ENCODE measurements at regions not wholly inside any gene's neighbourhood (a gene's known extent, or its start where the extent isn't known, plus 50 kb on each side); places are given as distances from the start of the nearest gene placed in this dataset.

DNA sequence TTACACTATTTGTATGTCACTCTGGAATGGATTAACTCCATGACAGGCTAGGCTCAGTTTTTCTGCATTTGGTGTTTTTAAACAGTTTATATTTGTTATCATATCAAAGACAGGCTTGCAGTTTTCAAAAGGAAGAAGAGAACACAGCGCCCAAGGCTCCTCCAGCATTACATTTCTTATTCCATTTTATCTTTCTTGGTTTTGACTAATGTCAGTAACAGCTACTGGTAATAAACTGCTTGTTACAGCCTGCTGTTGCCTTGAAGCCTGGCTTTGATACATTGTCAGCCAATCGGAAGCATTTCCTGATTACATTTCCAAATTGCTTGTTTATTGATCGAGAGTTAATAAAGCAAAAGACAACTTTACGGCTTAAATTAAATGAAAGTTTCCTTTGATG is 166.0 kb upstream of the MDFIC start:
- no peak for DNase-seq (ENCODE audit: low read depth, low spot score)

DNA sequence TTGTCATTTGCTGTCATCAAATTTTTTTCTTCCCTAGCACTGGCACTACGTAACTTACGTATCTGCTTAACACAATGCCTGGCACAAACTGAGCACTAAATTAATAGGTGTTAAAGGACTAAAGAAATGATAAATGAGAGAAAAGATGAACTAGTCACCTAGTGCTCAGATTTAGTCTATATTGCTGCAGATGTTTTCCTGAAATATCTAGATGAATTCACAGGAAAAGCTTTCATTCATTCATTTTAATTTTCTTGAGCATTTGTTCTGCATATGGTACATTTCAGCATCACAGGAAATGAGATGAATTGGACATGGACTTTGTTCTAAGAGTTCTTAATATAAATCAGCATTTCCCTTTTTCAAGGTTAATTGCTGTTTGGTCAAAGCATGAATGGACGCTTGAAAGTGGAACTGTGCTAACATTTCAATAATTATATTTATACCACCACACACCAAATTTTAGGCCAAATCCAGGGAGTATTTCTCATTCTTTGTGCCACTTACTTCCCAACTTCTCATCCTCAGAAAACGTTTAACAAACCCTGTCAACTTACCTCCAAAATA is 163.2 kb upstream of the MDFIC start:
- no peak for DNase-seq (ENCODE audit: low read depth, low spot score)

DNA sequence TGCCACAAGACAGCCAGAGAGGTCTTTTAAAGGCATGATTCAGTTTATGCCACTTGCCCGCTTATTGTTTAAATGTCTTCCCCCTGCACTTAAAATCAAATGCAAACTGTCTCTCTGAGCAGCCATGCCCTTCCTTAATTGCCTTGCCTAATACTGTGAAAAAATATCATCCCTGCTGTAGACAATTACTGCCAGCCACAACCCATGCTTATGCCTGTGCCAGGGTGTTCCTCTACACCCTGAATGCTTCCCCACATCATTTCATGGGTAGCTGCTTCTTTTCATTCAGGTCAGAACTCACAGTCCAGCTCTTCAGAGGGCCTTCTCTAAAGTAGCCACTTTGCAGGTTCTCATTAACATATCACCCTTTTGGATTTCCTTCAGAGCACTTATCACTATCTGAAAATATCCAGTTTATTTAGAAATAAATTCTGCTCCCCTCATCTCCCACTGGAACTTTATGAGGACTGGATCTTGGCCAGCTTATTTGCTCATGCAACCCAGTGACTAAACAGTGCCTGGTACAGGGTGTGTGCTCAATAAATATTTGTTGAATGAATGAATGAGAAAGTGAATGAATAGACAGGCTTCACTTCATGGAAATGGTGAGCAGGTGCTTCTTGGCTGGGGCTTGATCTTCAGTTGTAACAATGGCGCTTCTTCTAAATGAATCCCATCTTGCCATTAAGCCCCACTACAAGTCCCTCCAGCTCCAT is 162.4 kb upstream of the MDFIC start:
- DNase-seq (ENCODE audit: low read depth, low spot score): no peak

DNA sequence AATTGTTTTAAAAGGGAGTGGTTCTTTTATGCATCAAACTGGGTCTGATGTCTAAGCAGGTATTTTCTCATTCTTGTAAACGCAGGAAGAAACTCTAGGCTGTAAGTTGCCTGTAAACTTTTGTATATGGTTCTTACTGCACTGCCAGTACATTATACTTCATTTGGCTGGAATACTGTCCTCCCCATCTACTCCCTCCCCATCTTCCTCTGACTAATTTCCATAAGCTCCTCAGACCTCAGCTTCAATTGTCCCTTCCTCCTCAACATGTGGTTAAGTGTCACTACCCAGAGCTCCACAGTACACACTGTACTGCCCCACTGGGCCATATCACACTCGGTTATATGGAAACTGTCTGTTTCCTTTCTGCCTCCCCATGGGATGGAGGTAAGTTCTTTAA is 161.4 kb upstream of the MDFIC start:
- no peak for DNase-seq (ENCODE audit: low read depth, low spot score)

DNA sequence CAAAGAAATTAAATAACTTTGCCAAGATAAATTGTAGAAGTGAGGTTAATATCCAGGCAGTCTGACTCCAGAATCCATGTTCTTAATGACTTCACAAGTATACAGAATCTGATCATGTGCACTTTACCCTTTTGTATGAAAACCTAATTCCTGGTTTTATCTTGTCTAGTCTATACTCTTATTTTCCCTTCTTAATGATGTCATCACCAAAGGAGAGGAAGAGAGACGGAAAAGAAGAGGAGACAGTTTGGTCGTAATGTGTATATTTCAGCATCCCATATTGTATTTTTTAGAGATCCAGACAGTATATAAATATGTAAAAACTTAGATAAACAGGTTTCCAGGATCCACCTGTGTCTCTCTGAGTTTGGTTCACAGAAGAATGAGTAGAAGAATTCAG is 159.9 kb upstream of the MDFIC start:
- DNase-seq (ENCODE audit: low read depth, low spot score): no peak

DNA sequence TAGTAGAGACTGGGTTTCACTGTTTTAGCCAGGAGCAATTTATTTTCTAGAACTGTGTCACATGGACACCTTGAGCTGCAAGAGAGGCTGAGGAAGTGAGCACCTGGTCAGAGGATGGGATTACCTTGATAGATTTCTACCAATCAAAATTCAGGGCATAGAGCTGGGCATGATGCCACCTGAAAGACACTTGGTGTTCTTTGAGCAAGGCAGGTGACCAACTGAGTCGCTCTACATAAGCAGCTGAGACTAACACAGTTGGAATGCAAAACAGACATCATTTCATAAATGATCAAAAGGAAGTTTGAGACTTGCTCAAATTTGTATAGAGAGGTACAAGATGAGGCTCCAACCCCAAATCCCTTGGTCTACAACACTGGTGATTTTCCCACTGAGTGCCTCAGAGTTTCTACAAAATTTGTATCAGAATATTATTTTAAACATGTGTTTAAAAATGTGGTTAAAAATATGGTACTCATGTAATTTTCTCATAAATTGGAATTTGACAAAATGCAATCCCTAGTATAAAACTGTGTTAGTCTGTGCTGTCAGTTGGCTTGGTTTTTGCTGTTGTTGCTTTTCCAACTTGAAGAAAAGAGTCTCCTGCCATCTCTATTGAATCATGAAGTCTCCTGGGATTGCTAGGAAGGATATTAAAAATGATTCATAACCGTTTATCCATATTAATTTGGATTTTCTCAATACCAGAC is 156.4 kb upstream of the MDFIC start:
- no peak for DNase-seq (ENCODE audit: low read depth, low spot score)

DNA sequence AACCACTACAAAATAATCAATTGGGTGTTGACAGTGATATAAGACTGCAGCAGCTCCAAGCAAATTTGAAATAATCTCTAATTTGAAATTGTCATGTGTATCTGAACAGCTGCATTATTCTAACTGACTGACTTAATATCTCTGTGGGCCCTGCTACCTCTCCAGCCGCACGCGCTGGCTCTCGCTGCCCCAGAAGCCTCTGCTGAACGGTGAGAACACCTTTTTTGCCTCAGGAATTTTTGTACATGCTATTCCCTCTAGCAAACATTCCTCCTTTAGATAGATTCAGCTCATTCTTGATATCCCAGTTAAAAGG is 155.9 kb upstream of the MDFIC start:
- DNase-seq (ENCODE audit: low read depth, low spot score): no peak

DNA sequence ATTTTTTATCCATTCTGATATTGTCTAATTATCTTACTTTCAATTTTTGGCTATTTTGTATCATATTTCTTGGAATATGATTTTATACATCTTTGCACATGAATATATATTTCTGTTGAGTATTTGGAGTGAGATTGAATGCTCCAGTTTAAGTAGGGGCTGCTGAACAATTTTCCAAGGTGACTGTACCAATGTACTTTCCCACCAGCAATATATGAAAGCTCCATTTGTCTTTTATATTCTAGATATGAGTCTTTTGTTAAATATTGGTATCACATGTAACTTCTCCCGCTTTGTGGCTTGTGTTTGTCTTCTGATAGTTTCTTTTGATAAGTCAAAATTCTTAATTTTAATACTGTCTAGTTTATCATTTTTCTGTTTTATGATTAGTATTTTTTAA is 144.6 kb upstream of the MDFIC start:
- no peak for DNase-seq (ENCODE audit: low read depth, low spot score)

DNA sequence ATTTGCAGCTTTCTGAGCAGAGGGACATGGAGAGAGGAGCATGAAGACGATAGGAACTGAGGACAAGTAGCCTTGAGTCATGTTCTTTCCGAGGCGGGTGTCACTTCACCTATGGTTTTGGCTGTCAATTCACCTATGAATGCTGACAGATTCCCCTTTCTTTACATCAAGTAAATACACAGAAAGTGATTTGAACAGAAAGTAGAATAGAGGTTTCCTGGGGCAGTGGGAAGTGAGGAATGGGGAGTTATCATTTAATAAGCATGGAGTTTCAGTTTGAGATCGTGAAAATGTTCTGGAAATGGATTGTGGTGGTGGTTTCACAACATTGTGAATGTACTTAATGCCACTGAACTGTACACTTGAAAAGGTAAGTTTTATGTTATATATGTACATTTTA is 138.4 kb upstream of the MDFIC start:
- no peak for DNase-seq (ENCODE audit: low read depth, low spot score)

DNA sequence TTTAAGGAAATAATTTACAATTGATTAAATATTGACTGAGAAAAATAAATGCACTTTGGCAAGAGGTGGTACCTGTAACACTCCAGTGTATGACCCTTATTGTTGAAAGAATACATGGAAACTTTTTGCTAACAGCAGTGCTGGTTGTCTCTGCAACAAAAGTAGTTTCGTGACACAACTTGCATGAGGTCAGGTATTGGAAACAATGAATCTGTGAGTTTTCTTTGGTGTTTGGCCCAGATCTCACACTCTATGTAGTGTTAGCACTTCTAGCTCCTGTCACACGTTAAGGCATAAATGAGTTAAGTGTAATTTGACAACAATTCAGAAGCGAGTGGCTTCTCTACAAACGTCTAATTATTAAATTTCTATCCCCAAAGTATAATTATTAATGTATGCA is 137.7 kb upstream of the MDFIC start:
- no peak for DNase-seq (ENCODE audit: low read depth, low spot score)

DNA sequence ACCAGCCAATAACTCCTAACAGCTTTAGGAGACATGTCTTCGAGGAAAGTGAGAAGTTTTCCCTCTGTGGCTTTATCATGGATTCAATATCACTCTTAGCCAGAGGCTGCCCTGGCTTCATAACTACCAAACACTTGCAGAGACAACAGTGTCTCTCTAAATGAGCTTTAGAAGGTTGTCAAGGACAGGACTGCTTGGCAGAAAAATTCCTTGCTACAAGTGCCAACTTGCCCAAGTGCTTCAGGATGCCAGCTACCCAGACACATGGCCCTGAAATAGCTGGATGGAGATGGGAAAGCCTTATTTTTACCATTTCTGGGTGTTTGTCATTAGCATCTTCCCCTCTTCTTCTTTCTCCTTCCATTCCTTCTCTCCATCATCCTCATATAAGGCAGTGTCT is 137.1 kb upstream of the MDFIC start:
- DNase-seq (ENCODE audit: low read depth, low spot score): no peak

DNA sequence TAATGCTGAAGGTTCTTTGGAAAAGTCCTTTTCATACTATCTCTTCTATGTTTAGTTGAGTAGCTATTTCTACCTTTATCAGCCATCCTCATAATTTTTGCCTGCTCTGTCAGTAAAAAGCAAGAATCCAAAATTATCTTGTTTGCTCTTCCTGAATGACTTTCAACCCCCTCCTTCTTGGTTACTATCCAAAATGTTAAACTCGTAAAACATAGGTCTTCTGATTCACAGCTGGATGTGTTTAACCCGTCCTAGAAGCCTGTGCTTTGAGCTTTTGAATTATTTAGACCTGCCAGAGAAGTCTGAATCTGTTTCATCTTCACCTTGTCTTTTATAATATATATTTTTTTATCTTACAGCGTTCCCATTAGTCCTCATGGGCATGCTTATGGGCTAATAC is 136.4 kb upstream of the MDFIC start:
- no peak for DNase-seq (ENCODE audit: low read depth, low spot score)

DNA sequence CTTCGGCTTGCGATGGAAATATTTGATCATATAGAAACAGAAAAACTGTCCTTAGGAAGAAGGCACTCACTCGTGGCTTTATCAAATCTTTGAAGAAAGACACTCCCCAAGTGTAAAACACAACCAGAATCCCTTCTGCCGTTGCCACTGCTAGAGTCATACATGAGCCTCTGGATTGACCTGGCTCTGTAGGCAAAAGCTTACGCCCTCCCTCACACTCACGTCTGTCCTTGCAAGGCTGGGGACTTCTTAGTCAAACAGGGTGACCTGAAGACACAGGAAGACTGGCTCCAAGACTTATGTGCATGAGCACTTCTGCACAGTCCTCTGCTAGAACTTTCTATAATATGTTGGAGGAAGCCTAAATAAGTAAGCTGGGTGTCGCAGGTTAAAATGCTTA is 135.4 kb upstream of the MDFIC start:
- DNase-seq (ENCODE audit: low read depth, low spot score): no peak

DNA sequence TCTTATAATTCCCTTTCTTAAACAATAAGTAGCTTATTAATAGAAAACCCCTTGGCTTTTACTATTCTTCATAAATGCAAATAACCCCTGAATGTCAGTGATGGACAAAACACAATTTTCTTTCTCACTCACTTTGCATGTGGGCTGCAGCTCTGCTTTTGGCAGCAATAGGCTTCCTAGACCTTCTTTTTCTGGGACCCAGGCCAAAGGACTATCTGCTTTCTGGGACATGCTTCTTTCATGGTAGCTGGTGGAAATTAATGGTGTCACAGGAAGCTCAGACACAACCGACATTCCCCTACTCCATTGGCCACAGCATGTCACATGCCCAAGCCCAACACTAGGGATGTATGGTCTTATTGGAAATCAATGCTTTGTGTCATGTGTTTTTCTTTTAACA is 134.3 kb upstream of the MDFIC start:
- no peak for DNase-seq (ENCODE audit: low read depth, low spot score)

DNA sequence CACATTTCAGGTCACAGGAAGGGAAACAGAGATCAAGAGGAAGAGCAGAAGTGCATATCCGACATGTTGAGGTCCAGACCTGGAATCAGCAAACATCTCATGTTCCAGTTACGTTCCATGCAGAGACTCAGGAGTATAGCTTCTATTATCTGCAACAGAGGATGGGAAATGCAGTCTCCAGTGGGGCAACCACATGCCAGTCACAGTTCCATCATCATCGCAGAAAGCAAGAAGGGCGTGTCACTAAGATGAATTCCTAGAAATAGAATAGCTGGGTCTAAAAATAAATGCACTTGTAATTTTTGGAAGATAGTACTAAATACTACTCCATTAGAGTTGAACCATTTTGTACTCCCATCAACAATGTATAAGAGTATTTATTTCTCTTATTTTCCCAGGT is 133.2 kb upstream of the MDFIC start:
- no peak for DNase-seq (ENCODE audit: low read depth, low spot score)

DNA sequence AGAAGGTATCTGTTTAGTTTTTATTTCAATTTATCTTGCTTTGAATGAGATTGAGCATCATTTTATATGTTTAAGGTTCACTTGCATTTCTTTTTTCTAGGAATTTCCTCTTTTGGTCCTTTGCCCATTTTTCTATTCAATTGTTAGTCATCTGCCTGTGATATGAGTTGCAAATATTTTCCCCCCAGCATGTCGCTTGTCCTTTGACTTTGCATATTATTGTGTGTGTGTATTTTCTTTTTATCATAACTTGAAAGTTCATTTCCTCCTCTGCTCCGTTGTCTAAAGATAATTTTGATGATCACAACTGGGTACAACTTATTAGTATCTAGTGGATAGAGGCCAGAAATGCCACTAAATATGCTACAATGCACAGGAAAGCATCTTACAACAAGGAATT is 132.7 kb upstream of the MDFIC start:
- DNase-seq (ENCODE audit: low read depth, low spot score): no peak

DNA sequence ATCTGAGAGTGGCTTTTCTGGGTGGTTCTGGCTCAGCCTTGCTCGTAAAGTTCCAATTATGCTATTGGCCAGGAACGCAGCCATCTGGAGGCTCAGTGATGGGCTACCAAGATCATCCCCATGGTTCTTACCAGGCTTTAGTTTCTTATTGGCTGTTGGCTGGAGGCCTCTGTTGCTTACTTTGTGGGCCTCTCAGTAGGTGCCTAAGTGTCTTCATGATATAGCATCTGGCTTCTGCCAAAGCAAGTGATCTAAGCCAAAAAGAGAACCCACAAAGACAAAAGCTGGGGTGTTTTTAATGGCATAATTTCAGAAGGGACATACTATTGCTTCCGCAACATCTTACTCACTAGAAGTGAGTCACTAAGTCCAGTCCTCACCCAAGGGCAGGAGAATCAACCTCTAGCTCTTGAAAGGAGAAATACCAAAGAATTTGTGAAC is 132.0 kb upstream of the MDFIC start:
- no peak for DNase-seq (ENCODE audit: low read depth, low spot score)

DNA sequence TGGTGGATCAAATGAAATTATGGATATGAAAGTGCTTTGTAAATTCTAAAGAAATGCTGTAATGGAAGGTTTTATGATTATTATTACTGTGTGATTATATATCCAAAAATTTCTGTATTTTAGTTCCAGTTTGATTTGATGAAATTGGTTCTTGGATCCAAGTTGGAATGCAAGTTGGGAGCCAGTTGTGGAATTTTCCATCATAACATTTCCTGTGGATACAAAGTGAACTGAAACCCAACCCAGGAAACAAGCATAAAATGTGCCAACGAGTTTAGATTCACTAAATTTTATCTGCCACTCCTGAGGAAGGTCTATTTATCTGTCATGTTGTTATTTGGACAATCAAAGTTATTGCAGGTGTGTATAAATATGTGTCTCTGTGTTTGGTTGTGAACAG is 131.4 kb upstream of the MDFIC start:
- no peak for DNase-seq (ENCODE audit: low read depth, low spot score)

DNA sequence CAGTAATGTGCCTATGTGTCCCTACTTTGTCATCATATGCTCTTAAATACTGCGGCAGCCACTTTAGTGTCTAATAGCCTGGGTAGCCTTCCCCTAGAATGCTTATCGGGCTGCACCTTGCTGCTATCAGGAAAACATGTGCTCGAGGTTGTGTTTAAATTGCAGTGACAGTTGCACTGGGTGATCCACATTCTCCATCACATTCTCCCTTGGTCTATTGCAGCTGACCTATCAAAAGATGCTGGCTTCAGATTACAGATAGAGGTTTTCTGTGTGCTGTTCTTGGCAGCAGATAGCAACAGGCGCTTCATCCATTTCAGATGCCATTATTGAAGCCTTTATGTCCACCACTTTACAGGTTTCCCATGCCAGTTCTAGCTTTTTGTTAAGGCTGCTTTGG is 130.1 kb upstream of the MDFIC start:
- DNase-seq (ENCODE audit: low read depth, low spot score): no peak

DNA sequence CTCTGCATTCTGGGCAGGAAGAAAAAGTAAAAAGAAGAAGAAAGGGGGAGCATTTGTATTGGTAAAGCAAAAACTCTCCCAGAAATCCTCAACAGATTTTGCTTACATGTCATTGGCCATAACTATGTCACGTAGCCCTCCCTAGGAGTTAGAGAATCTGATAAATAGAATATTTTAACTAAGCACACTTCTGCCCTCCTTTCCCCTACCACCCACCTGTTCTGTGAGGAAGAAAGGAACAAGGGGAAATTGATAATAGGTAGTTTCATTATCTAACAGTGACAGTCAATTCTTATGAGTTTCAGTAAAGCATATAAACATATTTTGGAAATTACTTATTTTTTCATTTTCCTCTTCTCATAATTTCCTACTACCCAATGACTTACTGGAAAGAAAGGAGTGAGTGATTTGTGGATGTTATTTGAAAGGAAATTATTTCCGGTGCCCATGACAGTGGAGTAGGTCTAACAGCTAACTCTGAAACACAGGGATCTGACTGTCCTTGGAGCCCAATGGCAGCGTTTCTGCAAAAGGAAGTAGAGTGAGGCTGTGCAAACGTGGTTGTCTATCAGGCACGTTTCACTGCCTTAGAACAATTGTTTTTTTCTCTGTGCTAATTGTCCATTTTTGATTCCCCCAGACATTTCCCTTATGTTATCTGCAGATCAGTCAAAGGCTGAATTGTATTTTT is 128.6 kb upstream of the MDFIC start:
- DNase-seq (ENCODE audit: low read depth, low spot score): no peak

DNA sequence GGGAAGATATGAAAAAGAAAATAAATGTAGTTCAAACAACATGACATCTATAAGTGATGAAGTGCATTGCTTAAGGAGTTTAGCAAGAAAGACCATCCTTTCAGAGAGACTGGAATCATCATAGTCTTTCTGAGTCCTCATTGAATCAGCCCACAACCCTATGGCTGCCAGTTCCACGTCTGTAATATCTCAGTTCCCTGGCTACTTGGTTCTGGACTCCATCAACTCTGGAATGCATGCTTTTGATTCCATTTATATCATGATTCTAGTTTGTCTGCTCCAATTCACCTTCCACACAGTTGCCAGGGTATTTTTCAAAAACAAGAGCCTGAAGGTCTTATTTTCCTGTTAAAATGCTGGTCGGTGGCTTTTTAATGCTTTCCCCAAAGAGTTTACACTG is 126.4 kb upstream of the MDFIC start:
- no peak for DNase-seq (ENCODE audit: low read depth, low spot score)

DNA sequence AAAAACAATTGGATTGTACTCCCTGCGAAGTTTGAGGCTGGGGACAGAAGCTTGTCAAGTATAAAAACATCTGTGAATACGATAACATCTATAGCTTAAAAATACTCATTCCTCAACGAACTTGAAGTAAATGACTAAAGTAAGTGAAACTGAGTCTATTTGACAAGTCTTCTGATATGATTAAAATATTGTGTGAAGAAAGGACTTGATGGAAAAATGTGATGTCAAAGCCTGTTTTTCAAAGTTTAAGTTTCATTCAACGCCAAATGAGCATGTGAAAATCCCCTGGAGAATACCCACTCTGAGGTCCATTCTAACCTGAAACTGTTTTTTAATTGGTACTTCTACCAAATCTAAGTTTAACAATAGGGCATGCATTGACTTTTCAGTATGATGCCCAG is 122.3 kb upstream of the MDFIC start:
- DNase-seq (ENCODE audit: low read depth, low spot score): no peak

DNA sequence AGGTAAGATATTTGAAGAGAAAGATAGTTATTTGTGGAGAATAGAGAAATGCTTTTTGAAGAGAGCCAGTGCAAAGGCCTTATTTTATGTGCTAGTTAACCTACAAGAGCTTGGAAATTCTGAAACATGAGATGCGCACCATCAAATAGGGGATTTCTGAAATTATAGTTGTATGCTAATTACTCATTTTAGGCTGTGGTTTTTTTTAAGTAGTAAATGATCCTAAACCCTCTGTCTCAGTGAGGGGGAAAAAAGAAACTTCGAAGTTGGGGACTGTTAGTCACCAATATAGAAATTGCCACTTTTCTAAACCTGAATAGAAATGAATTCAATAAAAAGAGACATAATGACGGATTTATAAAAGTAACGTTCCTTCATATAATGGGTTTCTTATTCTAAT is 119.3 kb upstream of the MDFIC start:
- no peak for DNase-seq (ENCODE audit: low read depth, low spot score)

All from activated naive CD8-positive, alpha-beta T cell treated with anti-CD3 and anti-CD28 coated beads, Interleukin-2, amount 50 U/mL, for 16 hours (primary cell).